ENCODE measurements at regions not wholly inside any gene's neighbourhood (a gene's known extent, or its start where the extent isn't known, plus 50 kb on each side); places are given as distances from the start of the nearest gene placed in this dataset.
"Not testable (repeated sequence)": the region's sequence is repeated elsewhere in the genome, so short reads cannot be mapped to it uniquely, and the experiment has no call there.

DNA sequence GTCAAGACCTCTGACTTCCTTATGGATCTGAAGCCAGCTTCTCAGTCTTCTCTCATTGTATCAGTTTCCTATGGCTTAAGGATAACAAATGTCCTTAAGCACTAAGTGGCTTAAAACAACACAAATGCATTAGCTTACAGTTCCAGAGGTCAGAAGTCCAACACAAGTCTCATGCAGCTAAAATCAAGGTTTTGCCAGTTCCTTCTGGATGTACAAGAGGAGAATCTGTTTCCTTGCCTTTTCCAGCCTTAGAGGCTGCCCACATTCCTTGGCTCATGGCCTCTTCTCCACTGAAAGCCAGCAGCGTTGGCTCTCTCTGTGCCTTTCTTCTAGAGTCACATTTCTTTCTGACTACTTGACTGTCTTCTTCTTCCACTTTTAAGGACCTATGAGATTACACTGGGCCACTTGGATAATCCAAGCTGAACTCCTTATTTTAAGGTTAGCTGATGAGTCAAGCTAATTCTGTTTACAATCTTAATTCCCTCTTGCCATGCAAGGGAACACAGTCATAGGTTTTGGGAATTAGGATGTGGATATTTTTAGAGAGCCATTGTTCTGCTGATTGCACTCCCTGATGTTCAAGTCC lies 179.0 kb downstream of the BCAS1 start:
- no peak for DNase-seq (ENCODE audit: low read depth in 3 of 3)

DNA sequence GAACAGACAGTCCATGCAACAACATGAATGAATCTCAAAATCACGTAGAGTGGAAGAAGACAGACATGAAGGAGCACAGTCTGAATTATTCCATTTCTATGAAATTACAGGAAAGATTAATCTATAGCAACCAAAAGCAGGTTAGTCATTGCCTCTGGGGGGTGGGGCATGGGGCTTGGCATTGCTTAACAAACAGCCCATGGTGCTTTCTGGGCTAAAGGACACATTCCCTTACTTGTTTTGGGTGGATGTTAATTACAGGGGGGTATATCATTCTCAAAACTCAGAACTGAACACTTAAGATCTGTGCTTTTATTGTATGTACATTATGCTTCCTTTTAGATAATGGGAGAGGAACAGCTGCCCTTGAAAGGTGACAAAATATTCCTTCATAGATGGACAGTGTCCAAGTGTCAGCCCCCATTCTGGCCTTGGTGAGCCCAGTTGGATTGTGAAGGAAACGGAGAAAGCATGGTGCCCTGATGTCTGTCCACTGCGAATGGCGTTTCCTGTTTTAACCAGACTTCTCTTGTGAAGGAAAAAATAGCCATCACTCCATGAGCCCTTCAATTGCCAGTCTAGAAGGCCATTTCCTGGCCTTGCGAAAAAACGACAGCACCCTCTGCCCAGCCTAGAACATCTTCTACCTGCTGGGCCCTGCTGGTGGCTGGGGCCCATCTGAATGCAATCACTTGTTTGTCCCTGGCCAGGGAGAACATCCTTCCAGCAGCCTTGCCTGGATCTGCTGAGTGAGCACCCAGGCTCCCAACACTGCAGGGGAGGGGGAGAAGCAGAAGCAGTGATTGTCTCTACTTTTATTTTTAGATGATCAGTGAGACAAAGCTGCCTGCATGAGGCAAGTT lies 179.7 kb downstream of the BCAS1 start:
- no peak for DNase-seq (ENCODE audit: low read depth in 3 of 3)

DNA sequence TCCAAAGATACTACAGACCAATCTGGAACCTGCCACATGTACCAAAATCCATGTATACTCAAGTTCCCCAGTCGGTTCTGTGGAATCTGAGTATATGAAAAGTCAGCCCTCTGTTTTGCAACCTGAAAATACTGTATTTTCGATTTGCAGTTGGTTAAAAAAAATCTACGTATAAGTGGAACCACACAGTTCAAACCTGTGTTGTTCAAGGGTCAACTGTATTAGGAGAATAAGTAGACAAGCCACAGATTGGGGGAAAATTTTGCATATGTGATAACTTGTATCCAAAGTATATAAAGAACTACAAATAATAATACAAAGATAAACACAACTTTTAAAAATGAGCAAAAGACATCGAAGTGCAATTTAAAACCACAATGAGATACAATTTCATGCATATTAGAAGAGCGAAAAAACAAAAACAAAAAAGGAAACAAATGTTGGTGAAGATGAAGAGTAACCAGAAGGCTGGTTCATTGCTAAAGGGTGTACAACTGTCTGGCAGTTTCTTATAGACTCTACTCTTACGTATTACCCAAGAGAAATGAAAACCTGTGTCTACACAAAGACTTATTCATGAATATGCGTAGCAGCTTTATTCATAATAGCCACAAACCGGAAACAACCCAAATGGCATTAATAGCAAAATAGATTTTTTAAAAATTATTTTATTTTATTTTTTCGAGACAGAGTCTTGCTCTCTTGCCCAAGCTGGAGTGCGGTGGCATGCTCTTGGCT lies 180.8 kb downstream of the BCAS1 start:
- no peak for DNase-seq (ENCODE audit: low read depth in 3 of 3)

DNA sequence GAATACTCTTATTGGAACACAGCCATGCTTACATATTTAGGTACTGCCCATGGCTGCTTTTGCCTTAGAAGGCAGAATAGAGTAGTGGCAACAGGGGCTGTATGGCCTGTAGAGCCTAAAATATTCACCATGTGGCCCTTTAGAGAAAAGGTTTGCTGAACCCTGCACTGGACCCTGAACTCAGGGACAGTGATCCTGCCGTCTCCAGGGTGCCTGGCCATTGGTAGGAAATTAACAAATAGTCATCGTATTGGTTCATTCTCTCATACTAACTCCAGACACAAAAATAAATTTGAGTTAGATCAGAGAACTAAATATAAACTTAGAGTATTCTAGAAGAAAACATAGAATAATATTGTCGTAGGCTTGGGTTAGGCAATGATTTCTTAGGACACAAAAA lies 181.4 kb downstream of the BCAS1 start:
- no peak for DNase-seq (ENCODE audit: low read depth in 3 of 3)

DNA sequence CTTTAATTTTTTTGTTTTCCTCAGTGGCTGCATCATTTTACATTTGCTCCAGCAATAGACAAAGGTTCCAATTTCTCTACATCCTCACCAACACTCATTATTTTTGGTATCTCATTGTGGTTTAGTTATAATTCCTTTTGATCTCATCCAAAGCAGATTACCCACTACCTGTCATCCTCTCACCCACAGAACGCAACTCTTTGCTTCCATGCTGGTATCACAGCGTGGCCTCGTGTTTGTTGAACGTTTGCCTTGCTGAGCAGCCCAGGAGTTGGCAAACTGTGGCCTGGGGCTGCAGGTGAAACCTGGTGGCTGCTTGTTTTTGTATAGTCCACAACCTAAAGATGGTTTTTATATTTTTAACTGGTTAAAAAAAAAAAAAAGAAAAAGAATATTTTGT lies 181.9 kb downstream of the BCAS1 start:
- no peak for DNase-seq (ENCODE audit: low read depth in 3 of 3)

DNA sequence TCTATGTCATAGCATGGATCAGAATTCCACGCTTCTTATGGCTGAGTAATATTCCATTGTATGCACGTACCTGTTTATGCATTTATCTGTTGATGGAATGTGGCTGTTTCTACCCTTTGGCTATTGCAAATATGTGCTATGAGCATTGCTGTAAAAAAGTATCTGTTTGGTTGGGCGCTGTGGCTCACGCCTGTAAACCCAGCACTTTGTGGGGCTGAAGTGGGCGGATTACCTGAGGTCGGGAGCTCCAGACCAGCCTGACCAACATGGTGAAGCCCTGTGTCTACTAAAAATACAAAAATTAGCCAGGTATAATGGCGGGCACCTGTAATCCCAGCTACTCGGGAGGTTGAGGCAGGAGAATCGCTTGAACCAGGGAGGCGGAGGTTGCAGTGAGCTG lies 182.4 kb downstream of the BCAS1 start:
- no peak for DNase-seq (ENCODE audit: low read depth in 3 of 3)

DNA sequence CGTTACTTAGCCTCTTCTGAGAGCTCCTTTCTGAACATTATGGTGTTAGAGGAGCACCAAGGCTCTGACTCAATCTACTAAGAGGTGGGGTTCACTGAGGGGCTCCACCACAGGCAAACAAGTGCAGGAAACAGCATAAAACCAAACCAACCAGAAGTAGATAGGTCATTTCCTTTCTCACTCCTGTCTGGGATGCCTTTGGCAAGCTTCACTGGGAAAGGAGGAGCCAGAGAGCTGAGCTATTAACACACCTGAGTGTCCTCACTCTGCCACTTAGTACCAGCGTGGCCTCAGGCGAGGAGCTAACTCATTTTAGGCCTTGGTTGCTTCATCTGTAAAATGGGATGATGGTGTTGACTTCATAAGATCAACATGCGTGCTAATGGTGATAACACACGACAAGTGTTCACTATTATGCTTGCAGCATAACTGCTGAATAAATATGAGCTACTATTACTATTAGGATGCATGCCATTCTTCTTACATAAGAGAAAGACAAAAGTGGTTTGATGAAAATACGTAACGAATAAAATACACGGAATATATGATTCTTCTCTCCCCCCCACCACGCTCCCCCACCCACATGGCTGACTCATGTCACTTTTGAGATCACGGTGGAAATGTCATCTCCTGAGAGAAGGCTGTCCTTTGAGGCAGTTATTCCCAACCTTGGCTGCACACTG lies 185.4 kb downstream of the BCAS1 start:
- DNase-seq (ENCODE audit: low read depth in 3 of 3) = no peak

DNA sequence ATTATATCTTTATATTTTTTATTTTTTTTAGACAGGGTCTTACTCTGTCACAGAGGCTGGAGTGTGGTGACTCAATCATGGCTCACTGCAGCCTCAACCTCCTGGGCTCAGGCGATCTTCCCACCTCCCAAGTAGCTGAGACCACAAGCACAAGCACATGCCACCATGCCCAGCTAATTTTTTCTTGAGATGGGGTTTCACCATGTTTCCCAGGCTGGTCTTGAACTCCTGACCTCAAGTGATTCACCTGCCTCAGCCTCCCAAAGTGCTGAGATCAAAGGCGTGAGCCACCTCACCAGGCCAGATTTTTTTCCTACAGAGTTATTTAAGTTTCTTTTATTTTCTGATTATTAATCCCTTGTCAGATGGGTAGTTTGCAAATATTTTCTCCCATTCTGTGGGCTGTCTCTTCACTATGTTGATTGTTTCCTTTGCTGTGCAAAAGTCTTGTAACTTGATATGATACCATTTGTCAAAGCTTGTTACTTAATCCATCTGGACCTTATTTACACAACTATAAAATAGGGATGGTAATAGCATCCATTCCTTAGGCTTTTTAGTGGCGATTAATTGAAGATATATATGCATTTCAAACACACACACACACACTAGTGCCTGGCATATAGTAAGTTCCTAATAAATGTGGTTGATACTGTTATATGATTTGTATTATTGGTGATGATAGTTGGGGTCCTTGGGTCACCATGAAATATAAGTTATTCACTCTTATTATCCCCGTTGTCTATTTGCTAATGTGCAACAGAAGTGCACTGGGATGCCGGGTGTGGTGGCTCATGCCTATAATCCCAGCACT lies 187.1 kb downstream of the BCAS1 start:
- DNase-seq (ENCODE audit: low read depth in 3 of 3) = no peak

DNA sequence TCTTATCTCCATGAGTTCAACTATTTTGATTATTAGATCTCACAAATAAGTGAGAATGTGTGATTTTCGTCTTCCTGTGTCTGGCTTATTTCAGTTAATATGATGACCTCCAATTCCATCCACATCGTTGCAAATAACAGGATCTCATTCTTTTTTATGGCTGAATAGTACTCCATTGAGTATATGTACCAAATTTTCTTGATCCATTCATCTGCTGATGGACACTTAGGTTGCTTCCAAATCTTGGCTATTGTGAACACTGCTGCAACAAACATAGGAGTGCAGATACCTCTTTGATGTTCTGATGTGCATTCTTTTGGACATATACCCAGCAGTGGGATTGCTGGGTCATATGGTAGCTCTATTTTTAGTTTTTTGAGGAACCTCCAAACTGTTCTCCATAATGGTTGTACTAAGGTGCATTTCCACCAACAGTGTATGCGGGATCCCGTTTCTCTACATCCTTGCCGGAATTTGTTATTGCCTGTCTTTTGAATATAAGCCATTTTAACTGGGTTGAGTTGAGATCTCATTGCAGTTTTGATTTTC lies 187.9 kb downstream of the BCAS1 start:
- not testable (repeated sequence) for DNase-seq (ENCODE audit: low read depth in 3 of 3)

DNA sequence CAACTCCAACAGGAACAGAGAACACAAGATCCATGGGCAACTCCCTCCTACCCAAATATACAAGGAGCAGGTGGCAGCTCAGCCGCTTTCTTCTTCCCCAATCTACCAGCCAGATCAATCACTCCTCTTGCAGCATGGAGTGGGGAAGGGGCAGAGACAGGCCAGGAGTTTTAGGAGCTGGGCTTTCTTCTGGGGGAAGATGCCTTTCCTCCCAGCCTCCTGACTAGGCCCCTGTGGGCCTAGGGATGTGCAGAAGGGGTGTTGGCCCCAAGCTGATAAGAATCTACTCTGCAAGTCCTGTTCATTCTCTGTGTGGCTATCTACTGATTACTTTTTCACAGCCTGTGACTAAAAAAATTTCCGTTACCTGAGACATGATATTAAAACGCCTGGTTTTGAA lies 189.0 kb downstream of the BCAS1 start:
- DNase-seq (ENCODE audit: low read depth in 3 of 3) = no peak

DNA sequence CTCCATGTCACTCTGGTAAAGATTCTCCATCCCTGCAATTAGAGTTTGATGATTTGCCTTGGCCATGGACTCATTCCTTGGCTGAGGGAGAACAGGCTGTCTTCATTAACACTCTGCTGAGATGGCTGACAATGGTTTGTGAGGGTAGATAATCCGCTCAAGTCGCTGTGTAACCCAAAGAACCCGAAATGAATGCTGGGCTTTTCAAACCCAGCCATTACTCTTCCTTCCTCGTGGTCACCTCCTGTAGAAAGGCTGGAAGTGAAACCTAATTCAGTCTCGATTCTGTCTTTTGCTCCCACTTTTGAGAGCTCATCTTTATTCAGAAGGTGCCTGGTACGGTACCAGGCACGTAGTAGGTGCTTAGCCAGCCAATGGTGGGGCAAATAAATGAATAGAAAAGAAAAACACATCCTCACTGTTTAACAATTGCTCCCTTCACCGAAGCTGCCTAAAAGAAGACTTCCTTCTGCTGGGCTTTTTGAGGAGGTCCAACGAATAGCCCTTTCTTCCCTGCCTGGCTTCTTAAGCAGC lies 190.2 kb downstream of the BCAS1 start:
- no peak for DNase-seq (ENCODE audit: low read depth in 3 of 3)

DNA sequence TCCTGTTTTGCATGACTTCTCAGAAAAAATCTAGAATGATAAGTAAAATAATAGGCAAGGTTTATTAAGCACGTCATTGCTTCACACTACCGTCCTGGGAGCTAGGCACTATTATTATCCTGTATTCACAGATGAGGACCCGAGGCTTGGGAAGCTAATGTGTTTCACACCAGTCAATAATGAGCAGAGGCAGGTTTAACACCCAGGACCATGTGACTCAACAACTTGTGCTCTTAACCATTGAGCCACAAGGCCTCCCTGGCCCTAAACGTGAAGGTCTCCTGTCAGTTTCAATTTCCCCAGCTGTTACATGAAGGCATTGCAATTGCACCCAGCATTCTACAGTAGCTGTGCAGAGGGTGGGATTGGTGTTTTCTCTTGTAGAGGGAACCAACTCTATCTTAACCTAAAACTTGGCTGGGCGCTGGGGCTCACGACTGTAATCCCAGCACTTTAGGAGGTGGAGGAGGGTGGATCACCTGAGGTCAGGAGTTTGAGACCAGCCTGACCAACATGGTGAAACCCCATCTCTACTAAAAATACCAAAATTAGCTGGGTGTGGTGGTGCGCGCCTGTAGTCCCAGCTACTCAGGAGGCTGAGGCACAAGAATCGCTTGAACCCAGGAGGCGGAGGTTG lies 191.2 kb downstream of the BCAS1 start:
- no peak for DNase-seq (ENCODE audit: low read depth in 3 of 3)

DNA sequence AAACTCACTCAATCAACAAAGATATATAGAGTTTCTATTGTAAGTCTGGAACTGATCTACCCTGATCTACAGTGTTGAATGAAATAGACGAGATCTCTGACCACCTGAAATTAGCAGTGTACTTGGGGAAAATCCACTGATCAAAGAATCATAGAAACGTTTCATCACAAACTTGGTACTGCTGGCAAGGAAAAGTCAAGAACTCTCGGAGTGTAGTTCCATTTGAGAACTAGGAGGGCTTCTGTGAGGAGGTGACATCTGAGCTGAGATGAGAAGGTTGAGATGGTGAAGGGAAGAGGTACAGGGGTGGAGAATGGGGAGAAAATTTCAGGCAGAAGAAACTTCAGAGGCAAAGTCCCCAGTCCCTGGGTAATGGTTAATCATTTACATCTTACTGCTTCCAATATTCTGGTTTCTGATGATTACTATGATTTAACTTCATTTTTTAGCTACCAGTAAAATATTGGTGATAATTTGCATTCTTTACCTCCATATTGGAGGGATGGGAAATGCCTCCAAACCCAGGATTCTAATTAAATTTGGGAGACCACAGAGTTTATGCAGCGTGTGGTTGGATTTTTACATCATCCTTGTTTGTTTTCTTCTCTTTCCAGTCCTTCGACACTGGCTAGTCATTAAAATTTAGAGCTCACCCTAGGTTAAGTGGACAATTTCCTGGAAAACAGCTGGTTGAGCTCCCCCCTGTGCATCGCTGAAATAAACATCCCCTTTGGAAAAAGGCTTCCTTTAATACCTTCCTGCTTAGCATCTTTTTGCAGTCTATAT lies 191.9 kb downstream of the BCAS1 start:
- DNase-seq (ENCODE audit: low read depth in 3 of 3) = no peak

DNA sequence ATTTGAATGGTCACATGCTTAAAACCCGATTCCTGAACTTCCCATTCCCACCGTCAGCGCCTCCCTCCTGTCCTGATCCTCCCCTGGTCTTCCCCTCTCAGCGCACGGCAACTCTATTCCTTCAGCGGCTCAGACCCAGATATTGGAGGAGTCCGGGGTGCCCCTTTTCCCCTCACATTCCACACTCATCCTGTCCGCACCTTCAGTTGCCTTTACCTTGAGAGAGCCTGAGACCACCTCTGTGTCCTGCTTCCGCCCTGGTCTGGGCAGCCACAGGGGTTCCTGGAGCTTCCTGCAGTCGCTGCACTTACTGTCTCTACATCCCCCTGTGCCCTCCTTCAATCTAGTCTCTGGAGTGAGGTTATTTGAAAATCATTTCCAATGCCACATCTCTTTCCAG lies 193.4 kb downstream of the BCAS1 start:
- no peak for DNase-seq (ENCODE audit: low read depth in 3 of 3)

DNA sequence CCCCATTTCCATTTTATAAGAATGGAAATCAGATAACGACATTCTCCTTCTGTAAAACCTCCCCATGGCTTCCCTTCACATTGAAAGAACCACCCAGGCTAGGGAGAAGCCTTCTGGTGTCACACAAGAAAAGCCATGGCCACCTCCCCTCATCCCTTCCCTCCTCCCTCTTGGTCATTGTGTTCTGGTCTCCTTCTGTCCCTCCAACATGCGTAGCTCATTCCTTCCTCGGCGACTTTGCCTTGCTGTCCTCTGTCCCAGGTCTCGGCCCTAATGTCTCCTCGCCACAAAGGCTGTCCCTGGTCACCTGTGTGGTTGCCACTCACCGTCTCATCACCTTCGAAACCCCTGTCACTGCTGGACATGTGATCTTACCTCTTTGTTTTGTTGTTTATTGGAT lies 193.9 kb downstream of the BCAS1 start:
- no peak for DNase-seq (ENCODE audit: low read depth in 3 of 3)

DNA sequence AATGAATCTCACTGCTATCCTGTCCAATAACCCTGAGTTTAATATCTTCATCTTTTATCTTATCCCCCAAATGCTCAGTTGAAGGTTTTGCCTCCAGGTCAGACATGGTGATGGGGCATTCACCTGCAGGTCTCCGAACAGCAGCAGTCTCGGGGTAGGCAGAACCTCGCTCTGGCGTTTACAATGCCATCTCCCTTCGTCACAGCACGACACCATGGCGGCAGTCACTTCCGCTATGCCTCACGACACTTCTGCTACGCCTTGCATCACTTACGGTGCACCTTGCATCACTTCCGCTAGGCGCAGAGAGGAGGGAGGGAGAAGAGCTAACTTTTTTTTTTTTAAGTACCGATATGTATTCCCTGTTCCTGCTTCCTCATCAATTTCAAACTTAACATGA lies 194.9 kb downstream of the BCAS1 start:
- no peak for DNase-seq (ENCODE audit: low read depth in 3 of 3)

DNA sequence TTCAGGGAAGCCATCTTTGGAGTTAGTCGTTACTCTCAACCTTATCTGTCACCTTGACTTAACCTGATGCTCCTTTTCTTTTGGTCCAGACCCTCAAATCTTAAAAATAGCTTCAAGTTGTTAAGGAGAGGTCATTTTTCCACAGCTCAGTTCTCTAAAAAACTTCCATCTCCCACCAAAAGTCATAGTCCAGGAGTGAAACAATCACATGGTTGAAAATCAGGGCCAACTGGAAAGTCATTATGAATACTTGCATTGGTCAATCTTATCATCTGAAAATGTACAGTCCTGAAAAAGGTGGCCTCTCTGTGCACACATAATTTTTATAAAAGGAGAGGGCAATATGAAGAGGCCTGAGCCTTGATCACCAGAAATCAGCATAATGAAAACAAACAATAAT lies 195.7 kb downstream of the BCAS1 start:
- no peak for DNase-seq (ENCODE audit: low read depth in 3 of 3)

DNA sequence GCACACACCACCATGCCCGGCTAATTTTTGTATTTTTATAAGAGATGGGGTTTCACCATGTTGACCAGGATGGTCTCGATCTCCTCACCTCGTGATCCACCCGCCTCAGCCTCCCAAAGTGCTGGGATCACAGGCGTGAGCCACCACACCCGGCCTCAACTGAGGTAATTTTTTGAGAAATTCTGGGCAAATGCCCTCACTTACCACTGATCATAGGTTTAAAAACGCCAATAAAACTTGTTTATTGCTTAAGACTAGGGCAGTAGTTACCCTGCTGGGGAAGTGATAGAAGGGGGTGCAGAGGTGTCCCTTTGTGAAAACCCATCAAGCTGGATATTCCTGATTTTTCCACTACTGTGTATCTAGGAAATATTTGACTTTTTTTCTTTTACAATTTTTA lies 196.3 kb downstream of the BCAS1 start:
- DNase-seq (ENCODE audit: low read depth in 3 of 3) = no peak

DNA sequence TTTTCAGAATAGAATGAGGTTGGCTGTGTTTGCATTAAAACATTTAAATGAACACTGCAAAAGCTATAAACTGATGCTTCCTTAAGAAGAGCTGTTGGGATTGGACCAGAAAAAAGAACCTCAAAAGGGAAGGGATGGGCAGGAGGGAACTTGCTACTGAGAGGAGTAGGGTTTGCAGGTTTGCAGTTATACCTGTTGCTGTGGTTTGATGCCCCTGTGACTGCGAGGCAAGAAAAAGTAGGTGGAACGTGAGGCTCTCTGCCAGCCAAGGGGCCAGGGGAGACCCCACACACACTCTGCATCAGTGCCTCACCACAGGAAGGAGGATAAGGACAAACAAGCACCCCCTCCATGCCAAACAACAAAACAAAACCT lies 197.2 kb downstream of the BCAS1 start:
- no peak for DNase-seq (ENCODE audit: low read depth in 3 of 3)

Data from stimulated activated CD4-positive, alpha-beta T cell treated with anti-CD3 and anti-CD28 coated beads, TNF-alpha, amount 100 ng/mL, for 48 hours (primary cell).